OCI-LY3 (cell line): ENCODE measurements at regions not wholly inside any gene's neighbourhood (a gene's known extent, or its start where the extent isn't known, plus 50 kb on each side); places are given as distances from the start of the nearest gene placed in this dataset.
"Not testable (repeated sequence)": the region's sequence is repeated elsewhere in the genome, so short reads cannot be mapped to it uniquely, and the experiment has no call there.

Experiments
- H2AFZ ChIP-seq: fragments of 200-600, 300-600 bp; shearing (Covaris generic); 2 replicates; pipeline ENCODE4 v1.6.0; 2014; ENCODE audit warnings: antibody characterized with exemption, low read depth, low read length
- H3K27ac ChIP-seq: fragments of 200-600, 300-600 bp; sonication (generic); 2 replicates; pipeline ENCODE4 v1.5.1; 2014; ENCODE audit warnings: mild to moderate bottlenecking, low read length, moderate library complexity, mixed read lengths
- H3K27me3 ChIP-seq: fragments of 200-600, 300-600 bp; sonication (generic); 2 replicates; pipeline ENCODE4 v1.6.1; 2014; ENCODE audit warnings: low read depth, low read length, mixed read lengths
- H3K36me3 ChIP-seq: fragments of 200-600, 300-600 bp; sonication (generic); replicated peaks from 2 replicates; pipeline ENCODE3; 2014; ENCODE audit warnings: low read depth, low read length, mixed read lengths
- H3K4me1 ChIP-seq: fragments of 300-600, 200-600 bp; sonication (generic); 2 replicates; pipeline ENCODE4 v1.6.1; 2014; ENCODE audit warnings: low read length, mixed read lengths
- H3K4me2 ChIP-seq: fragments of 200-600, 300-600 bp; sonication (generic); 2 replicates; pipeline ENCODE4 v1.6.1; 2014; ENCODE audit warnings: low read length, mixed read lengths
- H3K4me3 ChIP-seq: fragments of 300-600, 200-600 bp; sonication (generic); 2 replicates; pipeline ENCODE4 v1.5.1; 2014; ENCODE audit warnings: antibody characterized with exemption, mild to moderate bottlenecking, low read length, moderate library complexity
- H3K79me2 ChIP-seq: fragments of 300-600, 200-600 bp; shearing (Covaris generic); 2 replicates; pipeline ENCODE4 v1.6.1; 2014; ENCODE audit warnings: mild to moderate bottlenecking, low read length, mixed read lengths
- H3K9ac ChIP-seq: fragments of 300-600, 200-600 bp; shearing (Covaris generic); 2 replicates; pipeline ENCODE4 v1.6.0; 2014; ENCODE audit warnings: mild to moderate bottlenecking, low read length, moderate library complexity
- H3K9me3 ChIP-seq: fragments of 200-600, 300-600 bp; shearing (Covaris generic); 2 replicates; pipeline ENCODE4 v1.6.1; 2014; ENCODE audit warnings: low read length, mixed read lengths; ENCODE audit not compliant: insufficient read depth
- H4K20me1 ChIP-seq: fragments of 200-600, 300-600 bp; sonication (generic); 2 replicates; pipeline ENCODE4 v1.6.1; 2016; ENCODE audit warnings: low read length, mixed read lengths; ENCODE audit not compliant: insufficient read depth
- EZH2phosphoT487 ChIP-seq: fragments of 200-600 bp; shearing (Covaris generic); IDR thresholded peaks from 2 replicates; pipeline ENCODE4 v1.6.1; 2018; ENCODE audit warnings: antibody characterized with exemption, mixed run types, low read depth
- TF ChIP-seq, protein P1 (sequence below): fragments of 200-600, 300-600 bp; sonication (generic); IDR thresholded peaks from 2 replicates; pipeline ENCODE4 v1.5.1; 2014; ENCODE audit warnings: antibody characterized with exemption, low read length, low read depth

DNA sequence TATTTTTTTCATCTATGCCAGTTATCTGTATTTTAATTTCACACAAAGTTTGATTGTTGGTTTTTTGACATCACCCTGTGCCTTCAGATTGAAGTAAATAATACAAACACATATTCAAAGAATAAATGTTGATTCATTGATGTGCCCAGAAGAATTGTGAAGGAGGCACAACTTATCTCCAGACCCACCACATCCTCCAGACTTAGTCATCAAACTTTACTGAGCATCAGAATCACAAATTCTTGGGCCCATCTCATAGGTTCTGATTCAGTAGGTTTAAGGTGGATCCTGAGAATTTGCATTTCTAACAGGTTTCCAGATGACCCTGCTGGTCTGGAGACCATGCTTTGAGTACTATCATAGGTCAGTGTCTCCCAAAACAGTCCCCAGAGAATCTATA is 82.8 kb upstream of the PIK3C3 start:
- no peak overlapping the region for H3K4me3 ChIP-seq
- no peak overlapping the region for H3K9ac ChIP-seq
- H4K20me1 ChIP-seq: no peaks in the 10 kb centered on the region
- H2AFZ ChIP-seq: no peak overlapping the region
- no peak overlapping the region for H3K4me2 ChIP-seq
- H3K27me3 ChIP-seq: no peaks in the 10 kb centered on the region
- H3K36me3 ChIP-seq: no peaks in the 10 kb centered on the region
- no peaks in the 10 kb centered on the region for H3K79me2 ChIP-seq
- no peaks in the 10 kb centered on the region for H3K9me3 ChIP-seq
- no peak overlapping the region for H3K27ac ChIP-seq
- H3K4me1 ChIP-seq: no peaks in the 10 kb centered on the region; the same call in 1 of the 2 replicates
- TF ChIP-seq, protein P1, sequence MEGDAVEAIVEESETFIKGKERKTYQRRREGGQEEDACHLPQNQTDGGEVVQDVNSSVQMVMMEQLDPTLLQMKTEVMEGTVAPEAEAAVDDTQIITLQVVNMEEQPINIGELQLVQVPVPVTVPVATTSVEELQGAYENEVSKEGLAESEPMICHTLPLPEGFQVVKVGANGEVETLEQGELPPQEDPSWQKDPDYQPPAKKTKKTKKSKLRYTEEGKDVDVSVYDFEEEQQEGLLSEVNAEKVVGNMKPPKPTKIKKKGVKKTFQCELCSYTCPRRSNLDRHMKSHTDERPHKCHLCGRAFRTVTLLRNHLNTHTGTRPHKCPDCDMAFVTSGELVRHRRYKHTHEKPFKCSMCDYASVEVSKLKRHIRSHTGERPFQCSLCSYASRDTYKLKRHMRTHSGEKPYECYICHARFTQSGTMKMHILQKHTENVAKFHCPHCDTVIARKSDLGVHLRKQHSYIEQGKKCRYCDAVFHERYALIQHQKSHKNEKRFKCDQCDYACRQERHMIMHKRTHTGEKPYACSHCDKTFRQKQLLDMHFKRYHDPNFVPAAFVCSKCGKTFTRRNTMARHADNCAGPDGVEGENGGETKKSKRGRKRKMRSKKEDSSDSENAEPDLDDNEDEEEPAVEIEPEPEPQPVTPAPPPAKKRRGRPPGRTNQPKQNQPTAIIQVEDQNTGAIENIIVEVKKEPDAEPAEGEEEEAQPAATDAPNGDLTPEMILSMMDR: no peak
- TF ChIP-seq EZH2phosphoT487: no peak

DNA sequence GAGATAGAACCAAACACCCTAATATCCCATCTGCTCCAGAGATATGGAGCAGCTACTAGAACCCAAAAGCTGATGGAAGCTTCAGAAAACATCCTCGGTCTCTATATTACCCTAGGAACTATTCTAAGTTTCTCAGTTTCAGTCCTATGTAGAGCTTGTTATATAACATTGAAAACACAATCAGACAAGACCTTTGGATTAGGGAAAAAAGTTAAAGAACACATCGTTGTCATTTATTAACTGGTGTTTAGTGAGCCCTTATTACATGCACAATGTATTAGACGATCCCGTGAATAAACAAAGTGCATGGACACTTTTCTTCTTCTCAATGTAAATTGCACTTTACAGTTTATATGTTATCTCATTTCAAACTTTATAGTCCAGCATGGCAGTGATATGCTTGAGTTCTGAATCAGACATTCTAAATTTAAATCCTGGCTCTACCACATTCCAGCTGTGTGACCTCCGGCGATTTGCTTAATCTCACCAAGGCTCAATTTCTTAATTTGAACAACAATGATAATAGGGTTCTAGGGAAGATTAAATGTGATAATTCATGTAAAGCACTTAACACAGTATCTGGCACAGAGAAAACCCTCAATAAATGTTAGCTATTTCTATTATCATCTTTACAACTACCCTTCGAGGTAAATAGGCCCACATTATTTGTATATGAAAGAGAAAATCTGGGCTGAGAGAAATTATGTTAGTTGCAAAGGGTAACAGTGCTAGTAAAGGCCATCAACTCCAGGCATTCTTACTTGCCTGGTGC is 83.6 kb upstream of the PIK3C3 start:
- Histone ChIP-seq H3K4me1 (no peaks in the 10 kb centered on the region; the same call in 1 of the 2 replicates), H3K9me3 (no peaks in the 10 kb centered on the region), H3K36me3 (no peaks in the 10 kb centered on the region), H3K27me3 (no peaks in the 10 kb centered on the region), H3K27ac (no peak overlapping the region), H3K4me2 (no peak overlapping the region), H3K9ac (no peak overlapping the region), H4K20me1 (no peaks in the 10 kb centered on the region), H3K4me3 (no peak overlapping the region), H3K79me2 (no peaks in the 10 kb centered on the region), H2AFZ (no peak overlapping the region)
- TF ChIP-seq, protein P1: no peak
- TF ChIP-seq EZH2phosphoT487: no peak

DNA sequence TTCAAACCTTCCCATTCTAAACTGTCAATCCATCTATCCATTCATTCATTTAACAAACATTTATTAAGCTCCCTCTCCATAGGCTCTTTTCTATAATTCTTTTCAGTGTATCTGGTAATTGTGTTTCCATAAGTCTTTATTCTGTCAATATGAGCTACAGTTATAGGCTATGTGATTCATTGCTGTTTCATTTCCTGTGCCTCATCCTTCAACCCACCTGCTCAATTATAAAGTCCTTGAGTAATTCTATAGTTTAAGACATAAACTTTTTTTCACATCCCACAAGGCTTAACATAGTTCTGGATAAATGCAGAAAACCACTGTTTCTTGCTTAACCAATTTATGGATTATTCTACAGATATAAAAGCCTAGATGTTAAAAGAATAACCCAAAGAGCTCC is 84.2 kb upstream of the PIK3C3 start:
- H3K4me2 ChIP-seq: no peak overlapping the region
- no peak overlapping the region for H3K4me3 ChIP-seq
- no peak for TF ChIP-seq EZH2phosphoT487
- TF ChIP-seq, protein P1: no peak
- H3K79me2 ChIP-seq: no peaks in the 10 kb centered on the region
- H3K4me1 ChIP-seq: no peaks in the 10 kb centered on the region; the same call in 1 of the 2 replicates
- H3K9me3 ChIP-seq: no peaks in the 10 kb centered on the region
- no peaks in the 10 kb centered on the region for H4K20me1 ChIP-seq
- H3K36me3 ChIP-seq: no peaks in the 10 kb centered on the region
- no peak overlapping the region for H3K27ac ChIP-seq
- no peak overlapping the region for H2AFZ ChIP-seq
- no peaks in the 10 kb centered on the region for H3K27me3 ChIP-seq
- H3K9ac ChIP-seq: no peak overlapping the region

DNA sequence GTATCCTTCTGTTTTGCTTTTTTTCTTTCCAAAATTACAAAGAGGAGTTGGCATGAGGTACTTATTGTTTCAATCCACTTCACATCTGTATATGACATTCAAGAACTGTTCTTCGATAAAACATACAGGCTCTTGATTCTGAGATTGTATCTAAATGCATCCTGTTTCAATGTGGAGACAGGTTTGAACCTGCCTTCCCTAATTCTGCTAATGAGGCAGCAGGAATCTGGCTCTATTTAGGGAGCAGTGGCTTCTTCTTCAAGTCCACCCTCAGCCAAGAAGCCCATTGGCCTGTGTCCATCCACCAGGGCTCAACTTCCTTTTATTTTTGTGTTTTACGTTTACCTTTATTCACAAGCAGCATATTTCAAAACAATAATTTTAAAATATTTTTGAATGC is 84.8 kb upstream of the PIK3C3 start:
- H3K27ac ChIP-seq: no peak overlapping the region
- no peaks in the 10 kb centered on the region for H3K9me3 ChIP-seq
- no peak overlapping the region for H2AFZ ChIP-seq
- no peaks in the 10 kb centered on the region for H3K79me2 ChIP-seq
- H3K4me2 ChIP-seq: no peak overlapping the region
- H3K4me1 ChIP-seq: no peaks in the 10 kb centered on the region; the same call in 1 of the 2 replicates
- H3K36me3 ChIP-seq: no peaks in the 10 kb centered on the region
- no peaks in the 10 kb centered on the region for H4K20me1 ChIP-seq
- H3K27me3 ChIP-seq: no peaks in the 10 kb centered on the region
- H3K4me3 ChIP-seq: no peak overlapping the region
- H3K9ac ChIP-seq: no peak overlapping the region
- no peak for TF ChIP-seq EZH2phosphoT487
- TF ChIP-seq, protein P1: no peak

DNA sequence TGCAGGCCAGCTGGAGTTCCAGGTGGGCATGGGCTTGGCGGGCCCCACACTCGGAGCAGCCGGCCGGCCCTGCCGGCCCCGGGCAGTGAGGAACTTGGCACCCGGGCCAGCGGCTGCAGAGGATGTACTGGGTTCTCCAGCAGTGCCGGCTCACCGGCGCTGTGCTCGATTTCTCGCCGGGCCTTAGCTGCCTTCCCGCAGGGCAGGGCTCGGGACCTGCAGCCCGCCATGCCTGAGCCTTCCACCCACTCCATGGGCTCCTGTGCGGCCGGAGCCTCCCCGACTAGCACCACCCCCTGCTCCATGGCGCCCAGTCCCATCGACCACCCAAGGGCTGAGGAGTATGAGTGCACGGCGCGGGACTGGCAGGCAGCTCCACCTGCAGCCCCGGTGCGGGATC is 89.2 kb upstream of the PIK3C3 start:
- not testable (repeated sequence) for H3K4me1 ChIP-seq, H3K9ac ChIP-seq, H3K27ac ChIP-seq, H3K27me3 ChIP-seq, H2AFZ ChIP-seq, H3K9me3 ChIP-seq, H3K79me2 ChIP-seq, H3K4me3 ChIP-seq, H3K36me3 ChIP-seq, H3K4me2 ChIP-seq, H4K20me1 ChIP-seq
